Activated T-cell treated with anti-CD3 and anti-CD28 coated beads, Interleukin-2, amount 50 U/mL, for 72 hours (primary cell): ENCODE measurements at regions not wholly inside any gene's neighbourhood (a gene's known extent, or its start where the extent isn't known, plus 50 kb on each side); places are given as distances from the start of the nearest gene placed in this dataset.

Source experiments
- ATAC-seq, 2 donors: fragments of 150-1000 bp; cut with Tn5 transposase; replicated peaks in 1 of 2; 2 replicates each; pipeline ENCODE4 v1.10.0; 2021; ENCODE audit warnings: moderate library complexity in 2 of 2, mild to moderate bottlenecking in 1 of 2
- DNase-seq, 2 donors: peaks; one replicate each; pipeline ENCODE4 v3.0.0; 2021 to 2022; ENCODE audit warnings: mixed read lengths in 1 of 2
- H3K27ac Mint-ChIP-seq: one replicate; pipeline ENCODE4 v1.8.0; 2022; ENCODE audit warnings: mild to moderate bottlenecking, moderate library complexity, mixed read lengths
- H3K27me3 Mint-ChIP-seq: one replicate; pipeline ENCODE4 v1.8.0; 2022; ENCODE audit warnings: low read depth, mixed read lengths
- H3K36me3 Mint-ChIP-seq, 2 donors: one replicate each; pipeline ENCODE4 v1.8.0; 2022; ENCODE audit warnings: mixed read lengths in 2 of 2, mild to moderate bottlenecking in 1 of 2; ENCODE audit not compliant: insufficient read depth in 2 of 2
- H3K4me1 Mint-ChIP-seq: one replicate; pipeline ENCODE4 v1.8.0; 2022; ENCODE audit warnings: low read depth, mixed read lengths
- H3K4me3 Mint-ChIP-seq, 2 donors: one replicate each; pipeline ENCODE4 v1.8.0; 2022; ENCODE audit warnings: mild to moderate bottlenecking in 2 of 2, mixed read lengths in 2 of 2, moderate library complexity in 2 of 2
- H3K9me3 Mint-ChIP-seq, 2 donors: one replicate each; pipeline ENCODE4 v1.8.0; 2022; ENCODE audit warnings: mixed read lengths in 2 of 2

DNA sequence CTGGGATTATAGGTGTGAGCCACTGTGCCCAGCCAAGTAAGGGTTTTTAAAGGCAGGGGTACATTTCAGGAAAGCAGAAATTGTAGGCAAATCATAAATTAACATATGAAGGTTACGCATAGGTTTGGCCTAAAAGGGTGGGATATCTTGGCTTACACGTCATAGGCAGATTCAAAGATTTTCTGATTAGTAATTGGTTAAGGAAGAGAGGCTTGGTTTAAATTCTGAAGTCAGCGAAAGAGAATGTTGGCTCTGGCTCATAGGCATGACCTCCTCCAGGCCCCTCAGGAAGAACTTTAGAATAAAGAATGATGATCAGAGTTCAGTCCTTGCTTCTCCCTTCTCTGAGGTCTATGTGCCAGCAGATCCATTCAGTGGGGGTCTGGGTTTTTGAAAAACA lies 124.8 kb upstream of the RBBP6 start:
- no peak for DNase-seq
- no peak overlapping the region for H3K27ac Mint-ChIP-seq
- no peak for ATAC-seq
- H3K4me3 Mint-ChIP-seq: no peak overlapping the region
- no peaks in the 10 kb centered on the region for H3K36me3 Mint-ChIP-seq
- peaks cover 14% of the 10 kb centered on the region for H3K27me3 Mint-ChIP-seq
- H3K9me3 Mint-ChIP-seq: no peaks in the 10 kb centered on the region
- no peaks in the 10 kb centered on the region for H3K4me1 Mint-ChIP-seq

DNA sequence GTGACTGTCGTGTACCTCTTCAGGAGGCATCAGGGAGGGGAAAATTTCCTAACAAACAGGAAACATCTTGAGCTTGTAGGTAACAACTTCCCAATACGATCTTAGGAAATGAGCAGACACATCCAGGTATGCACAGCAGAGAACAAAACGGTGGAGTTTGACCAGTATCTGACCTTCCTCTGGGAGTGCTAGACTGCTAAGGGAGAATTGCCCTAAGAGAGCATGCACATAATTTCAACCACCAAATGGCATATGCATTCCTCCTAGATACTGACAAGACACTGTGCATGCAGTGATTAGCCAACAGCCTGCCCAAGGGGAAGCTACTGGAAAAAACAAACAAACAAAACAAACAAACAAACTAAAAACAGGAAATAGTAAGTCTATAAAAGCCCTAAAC lies 120.6 kb upstream of the RBBP6 start:
- Mint-ChIP-seq H3K4me1 (no peaks in the 10 kb centered on the region), H3K36me3 (no peaks in the 10 kb centered on the region), H3K27ac (no peak overlapping the region), H3K4me3 (no peak overlapping the region), H3K9me3 (no peaks in the 10 kb centered on the region), H3K27me3 (peaks cover 14% of the 10 kb centered on the region)
- ATAC-seq (no peak), DNase-seq (no peak)

DNA sequence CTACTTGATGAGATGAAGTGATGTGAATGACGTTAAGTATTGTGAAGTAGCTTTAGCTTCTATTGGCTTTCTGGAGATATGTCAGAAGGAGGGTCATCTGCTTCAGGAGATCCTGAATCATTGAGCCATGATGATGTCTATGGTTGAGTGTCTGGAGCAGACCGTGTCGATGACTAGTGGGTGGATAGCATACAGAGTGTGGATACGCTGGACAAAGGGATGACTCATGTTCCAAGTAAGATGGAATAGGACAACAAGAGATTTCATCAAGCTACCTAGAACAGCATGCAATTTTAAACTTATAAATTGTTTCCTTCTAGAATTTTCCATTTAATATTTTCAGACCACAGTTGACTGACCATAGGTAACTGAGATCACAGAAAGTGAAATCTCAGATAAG lies 116.1 kb upstream of the RBBP6 start:
- Mint-ChIP-seq H3K9me3 (no peaks in the 10 kb centered on the region), H3K27ac (no peak overlapping the region), H3K36me3 (no peaks in the 10 kb centered on the region), H3K27me3 (peaks cover 22% of the 10 kb centered on the region), H3K4me1 (no peaks in the 10 kb centered on the region), H3K4me3 (no peak overlapping the region)
- no peak for DNase-seq
- no peak for ATAC-seq

DNA sequence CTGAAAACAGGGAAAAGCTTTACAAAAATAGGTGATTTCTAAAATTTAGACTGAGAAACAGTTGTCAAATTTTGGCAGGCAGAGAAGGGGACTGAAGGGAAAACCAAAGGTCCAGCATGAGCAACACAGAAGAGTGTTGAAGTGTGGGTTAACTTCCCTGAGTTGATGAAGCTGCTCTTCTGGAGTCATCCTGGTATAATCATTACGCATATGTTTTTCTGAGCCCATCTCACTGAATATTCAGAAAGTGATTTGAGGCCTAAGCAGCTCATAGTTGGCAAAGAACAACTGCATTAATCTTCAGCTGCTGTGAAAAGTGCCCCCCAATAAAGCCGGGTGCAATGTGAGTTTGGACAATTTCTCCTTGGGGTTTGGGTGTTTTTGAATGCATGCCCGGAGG lies 115.0 kb upstream of the RBBP6 start:
- DNase-seq: no peak
- Mint-ChIP-seq H3K27ac (no peak overlapping the region), H3K36me3 (no peaks in the 10 kb centered on the region), H3K27me3 (peaks cover 11% of the 10 kb centered on the region), H3K9me3 (no peaks in the 10 kb centered on the region), H3K4me1 (no peaks in the 10 kb centered on the region), H3K4me3 (no peak overlapping the region)
- ATAC-seq: no peak

DNA sequence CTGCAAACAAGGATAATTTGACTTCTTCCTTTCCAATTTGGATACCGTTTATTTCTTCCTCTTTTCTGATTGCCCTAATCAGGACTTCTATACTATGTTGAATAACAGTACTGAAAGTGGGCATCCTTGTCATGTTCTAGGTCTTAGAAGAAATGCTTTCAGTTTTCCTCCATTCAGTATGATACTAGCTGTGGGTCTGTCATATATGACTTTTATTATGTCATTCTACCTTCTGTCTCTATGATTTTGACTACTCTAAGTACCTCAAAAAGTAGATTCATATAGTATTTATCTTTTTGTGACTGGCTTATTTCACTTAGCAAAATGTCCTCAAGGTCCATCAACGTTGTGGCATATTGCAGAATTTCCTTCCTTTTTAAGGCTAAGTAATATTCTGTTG lies 111.5 kb upstream of the RBBP6 start:
- Mint-ChIP-seq H3K36me3 (no peaks in the 10 kb centered on the region), H3K27ac (peak overlapping the region; percentile 41), H3K4me3 (no peak overlapping the region), H3K4me1 (no peaks in the 10 kb centered on the region), H3K9me3 (no peaks in the 10 kb centered on the region), H3K27me3 (peaks cover 19% of the 10 kb centered on the region)
- DNase-seq: no peak
- ATAC-seq: peak; percentile 47 to 89

DNA sequence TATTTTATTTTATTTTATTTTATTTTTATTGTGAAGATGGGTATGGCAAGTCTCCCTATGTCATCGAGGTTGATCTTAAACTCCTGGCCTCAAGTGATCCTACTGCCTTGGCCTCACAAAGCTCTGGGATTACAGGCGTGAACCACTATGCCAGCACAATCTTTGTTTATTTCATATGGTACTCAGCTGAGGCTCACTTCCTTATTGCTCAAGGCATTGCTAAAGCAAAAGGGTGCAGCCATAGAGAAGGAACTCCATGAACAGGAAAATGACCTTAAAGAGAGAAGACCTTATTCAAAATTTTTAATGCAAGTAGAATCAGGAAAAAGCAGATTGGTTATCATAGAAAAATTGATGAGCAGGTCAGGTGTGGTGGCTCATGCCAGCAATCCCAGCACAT lies 110.6 kb upstream of the RBBP6 start:
- ATAC-seq (no peak), DNase-seq (no peak)
- peaks cover 28% of the 10 kb centered on the region for H3K27me3 Mint-ChIP-seq
- H3K4me1 Mint-ChIP-seq: no peaks in the 10 kb centered on the region
- H3K4me3 Mint-ChIP-seq: no peak overlapping the region
- no peaks in the 10 kb centered on the region for H3K9me3 Mint-ChIP-seq
- no peak overlapping the region for H3K27ac Mint-ChIP-seq
- H3K36me3 Mint-ChIP-seq: no peaks in the 10 kb centered on the region

DNA sequence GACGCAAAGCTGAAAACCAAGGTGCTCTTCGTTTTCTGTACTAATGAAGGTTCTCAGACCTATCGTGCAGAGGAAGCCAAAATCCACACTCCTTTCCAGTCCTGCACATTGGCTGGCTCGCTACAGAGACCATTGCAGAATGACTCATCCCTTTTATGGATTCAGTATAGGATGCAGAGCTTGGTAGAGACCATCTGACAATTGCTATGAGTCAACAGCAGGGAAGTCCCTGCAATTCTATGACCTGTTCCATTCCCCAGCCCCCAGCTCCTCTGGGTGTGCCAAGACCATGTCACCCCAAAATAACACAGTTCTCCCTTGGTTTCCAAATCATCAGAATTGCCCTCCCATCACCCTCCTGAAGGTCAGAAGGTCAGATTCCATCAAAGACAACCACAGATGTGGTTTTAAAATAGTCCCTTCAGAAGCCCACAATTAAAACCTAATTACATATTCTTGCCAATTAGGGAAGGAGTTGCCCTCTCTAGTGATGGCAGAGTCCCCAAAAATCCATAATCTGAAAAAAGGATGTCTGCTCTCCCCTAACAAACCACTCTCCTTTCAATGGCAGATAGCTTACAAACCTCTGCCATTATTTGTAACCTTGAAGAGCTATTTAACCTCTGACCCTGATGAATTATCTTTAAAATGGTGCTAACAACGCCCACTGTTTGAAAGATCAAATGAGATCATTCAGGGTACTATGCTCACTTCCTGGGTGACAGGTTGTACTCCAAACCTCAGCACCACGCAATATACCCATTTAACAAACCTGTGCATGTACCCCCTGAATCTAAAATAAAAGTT lies 108.2 kb upstream of the RBBP6 start:
- Mint-ChIP-seq H3K9me3 (no peaks in the 10 kb centered on the region), H3K4me3 (no peak overlapping the region), H3K36me3 (no peaks in the 10 kb centered on the region), H3K27ac (no peak overlapping the region), H3K4me1 (no peaks in the 10 kb centered on the region), H3K27me3 (peaks cover 29% of the 10 kb centered on the region)
- peak in 1 of 2 donors; percentile 1 for DNase-seq
- peak in 1 of 2 donors; percentile 41 for ATAC-seq

DNA sequence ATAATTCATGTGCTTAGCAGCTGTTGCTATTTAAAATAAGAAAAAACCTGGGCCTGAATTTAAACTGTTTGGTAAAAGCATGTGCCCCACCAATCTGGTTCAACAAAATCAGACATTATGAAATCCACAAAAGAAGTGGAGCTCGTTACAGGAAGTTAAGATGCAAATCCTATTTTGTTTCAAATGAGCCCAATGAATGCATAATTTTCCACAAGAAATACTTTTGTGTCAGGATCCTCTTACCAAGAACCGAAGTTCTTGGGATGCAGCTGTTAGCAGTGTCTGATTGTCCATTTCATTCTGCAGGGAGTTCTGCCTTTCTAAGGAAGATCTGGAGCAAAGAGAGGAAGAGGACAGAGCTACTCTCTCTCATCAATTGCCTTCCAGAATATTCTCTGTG lies 105.7 kb upstream of the RBBP6 start:
- DNase-seq (no peak), ATAC-seq (no peak)
- H3K4me3 Mint-ChIP-seq: no peak overlapping the region
- no peaks in the 10 kb centered on the region for H3K36me3 Mint-ChIP-seq
- peaks cover 19% of the 10 kb centered on the region for H3K27me3 Mint-ChIP-seq
- no peaks in the 10 kb centered on the region for H3K4me1 Mint-ChIP-seq
- H3K9me3 Mint-ChIP-seq: no peaks in the 10 kb centered on the region
- no peak overlapping the region for H3K27ac Mint-ChIP-seq

DNA sequence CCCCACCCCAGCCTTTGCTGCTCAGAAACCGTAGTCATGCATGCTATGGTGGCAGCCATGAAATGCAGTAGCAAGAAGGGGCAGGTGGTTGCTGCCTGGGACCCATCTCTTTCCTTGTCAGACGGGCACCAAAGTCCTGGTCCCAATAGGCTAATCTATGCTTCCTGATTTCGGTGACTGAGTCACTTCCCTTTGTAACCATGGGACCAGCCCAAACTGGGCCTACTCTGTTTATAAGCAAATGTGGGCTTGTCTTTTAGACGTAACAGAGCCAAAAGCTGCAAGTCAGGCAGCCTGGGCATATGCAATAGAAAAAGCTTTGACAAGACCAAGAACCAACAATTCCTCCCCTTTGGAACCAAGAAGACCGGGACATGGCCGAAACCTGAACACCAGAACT lies 99.1 kb upstream of the RBBP6 start:
- DNase-seq (no peak), ATAC-seq (no peak)
- H3K27ac Mint-ChIP-seq: no peak overlapping the region
- H3K9me3 Mint-ChIP-seq: no peaks in the 10 kb centered on the region
- no peaks in the 10 kb centered on the region for H3K4me1 Mint-ChIP-seq
- H3K27me3 Mint-ChIP-seq: no peaks in the 10 kb centered on the region
- H3K4me3 Mint-ChIP-seq: no peak overlapping the region
- no peaks in the 10 kb centered on the region for H3K36me3 Mint-ChIP-seq

DNA sequence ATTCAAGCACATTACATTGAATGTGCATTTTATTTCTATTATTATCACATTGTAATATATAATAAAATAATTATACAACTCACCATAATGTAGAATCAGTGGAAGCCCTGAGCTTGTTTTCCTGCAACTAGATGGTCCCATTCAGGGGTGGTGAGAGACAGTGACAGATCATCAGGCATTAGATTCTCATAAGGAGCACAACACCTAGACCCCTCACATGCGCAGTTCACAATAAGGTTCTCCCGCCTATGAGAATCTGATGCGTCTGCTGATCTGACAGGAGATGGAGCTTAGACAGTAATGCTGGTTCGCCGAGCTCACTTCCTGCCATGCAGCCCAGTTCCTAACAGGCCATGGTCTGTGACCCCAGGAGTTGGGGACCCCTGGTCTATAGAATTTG lies 96.7 kb upstream of the RBBP6 start:
- DNase-seq: no peak
- no peak for ATAC-seq
- Mint-ChIP-seq H3K4me3 (no peak overlapping the region), H3K27me3 (no peaks in the 10 kb centered on the region), H3K9me3 (no peaks in the 10 kb centered on the region), H3K36me3 (no peaks in the 10 kb centered on the region), H3K27ac (no peak overlapping the region), H3K4me1 (no peaks in the 10 kb centered on the region)

DNA sequence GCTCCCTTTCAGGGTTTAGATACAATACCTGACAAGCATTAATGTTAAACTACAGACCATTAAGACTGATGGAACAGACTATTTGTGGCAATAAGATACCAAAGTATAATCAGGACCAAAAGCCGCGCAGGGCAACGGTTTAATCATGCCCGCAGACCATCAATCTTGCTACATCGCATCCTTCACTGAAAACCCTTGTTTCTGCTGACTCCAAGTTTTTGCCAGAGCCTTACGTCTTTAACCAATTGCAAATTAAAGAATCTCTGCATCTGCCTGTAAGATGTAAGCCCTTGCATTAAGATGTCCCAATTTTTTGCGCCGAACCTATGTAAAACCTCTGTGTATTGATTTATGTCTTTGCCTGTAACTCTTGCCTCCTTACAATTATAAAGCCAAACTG lies 94.2 kb upstream of the RBBP6 start:
- Mint-ChIP-seq H3K4me3 (no peak overlapping the region), H3K36me3 (no peaks in the 10 kb centered on the region), H3K27me3 (no peaks in the 10 kb centered on the region), H3K9me3 (no peaks in the 10 kb centered on the region), H3K4me1 (no peaks in the 10 kb centered on the region), H3K27ac (no peak overlapping the region)
- ATAC-seq (no peak), DNase-seq (no peak)

DNA sequence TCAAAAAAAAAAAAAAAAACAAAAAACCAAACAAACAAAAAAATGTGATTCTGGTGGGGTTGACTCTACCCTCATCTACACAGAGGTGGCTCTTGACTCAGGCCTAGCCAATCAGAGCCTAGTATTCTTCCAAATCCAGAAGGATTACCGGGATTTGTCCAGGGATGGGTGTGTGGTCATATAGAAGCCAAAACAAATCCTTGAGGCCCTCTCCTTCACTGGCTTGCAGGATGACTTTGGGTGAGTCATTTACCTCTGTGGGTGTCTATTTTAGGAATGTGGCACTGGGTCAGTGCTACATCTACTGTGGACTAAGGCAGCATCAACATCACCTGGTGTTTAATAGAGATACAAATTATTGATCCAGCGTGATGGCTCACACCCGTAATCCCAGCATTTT lies 93.2 kb upstream of the RBBP6 start:
- H3K27ac Mint-ChIP-seq: no peak overlapping the region
- H3K9me3 Mint-ChIP-seq: no peaks in the 10 kb centered on the region
- H3K27me3 Mint-ChIP-seq: no peaks in the 10 kb centered on the region
- no peak for ATAC-seq
- H3K36me3 Mint-ChIP-seq: no peaks in the 10 kb centered on the region
- H3K4me3 Mint-ChIP-seq: no peak overlapping the region
- DNase-seq: no peak
- H3K4me1 Mint-ChIP-seq: no peaks in the 10 kb centered on the region

DNA sequence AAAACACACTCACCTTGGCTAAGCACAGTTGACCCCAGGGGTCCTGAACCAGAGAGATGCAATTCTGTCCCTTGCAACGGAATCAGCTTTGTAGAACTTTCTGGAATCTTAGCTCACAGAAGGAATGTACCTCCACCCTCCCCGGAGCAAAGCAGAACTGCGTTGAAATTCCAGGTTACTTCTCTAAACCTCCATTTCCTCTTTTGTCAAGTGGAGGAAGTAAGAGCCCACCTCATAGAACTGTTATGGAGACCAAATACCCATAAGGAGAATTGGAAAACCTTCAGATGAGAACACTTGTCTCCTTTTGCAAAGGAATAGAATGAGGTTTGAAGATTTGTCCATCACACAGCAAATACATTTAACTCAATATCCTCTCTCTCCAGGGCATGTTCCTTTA lies 86.6 kb upstream of the RBBP6 start:
- no peak overlapping the region for H3K4me3 Mint-ChIP-seq
- no peaks in the 10 kb centered on the region for H3K4me1 Mint-ChIP-seq
- no peak overlapping the region for H3K27ac Mint-ChIP-seq
- DNase-seq: no peak
- no peaks in the 10 kb centered on the region for H3K9me3 Mint-ChIP-seq
- peaks cover 22% of the 10 kb centered on the region for H3K27me3 Mint-ChIP-seq
- no peaks in the 10 kb centered on the region for H3K36me3 Mint-ChIP-seq
- no peak for ATAC-seq

DNA sequence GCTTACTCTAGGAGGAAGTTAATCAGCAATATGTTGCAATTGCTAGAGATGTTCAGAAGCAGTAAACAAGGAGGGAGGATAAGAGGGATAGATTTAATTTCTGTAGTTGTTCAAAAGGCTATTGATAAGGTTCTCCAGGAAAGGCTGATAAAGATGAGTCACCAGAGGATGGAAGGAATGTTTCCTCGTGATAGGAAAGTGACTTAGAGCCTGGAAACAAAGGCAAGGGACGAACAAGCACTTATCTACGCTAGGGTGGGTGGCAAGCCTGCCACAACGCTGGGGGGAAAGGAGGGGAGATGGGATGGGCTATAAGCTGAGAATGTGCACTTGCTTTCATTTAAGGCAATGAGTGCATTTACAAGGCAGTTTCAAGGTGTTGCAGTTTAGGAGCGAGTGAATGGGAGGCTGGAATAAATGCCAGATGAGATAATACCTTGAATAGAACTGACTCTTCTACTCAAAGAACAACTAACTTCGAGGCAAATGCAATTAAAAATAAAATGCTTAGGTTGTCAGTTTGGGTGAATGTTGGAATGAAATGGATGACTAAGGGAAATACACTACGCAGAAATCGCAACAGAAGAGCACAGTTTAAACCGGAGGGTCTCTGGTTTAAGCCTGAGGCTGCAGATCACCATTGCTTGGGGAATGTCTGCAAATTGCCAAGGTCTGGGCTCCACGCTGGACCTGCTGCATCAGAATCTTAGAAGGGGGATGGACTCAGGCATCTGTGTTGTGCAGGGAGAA lies 76.0 kb upstream of the RBBP6 start:
- H3K4me3 Mint-ChIP-seq: no peak overlapping the region
- H3K36me3 Mint-ChIP-seq: no peaks in the 10 kb centered on the region
- H3K27me3 Mint-ChIP-seq: peaks cover 24% of the 10 kb centered on the region
- DNase-seq (no peak), ATAC-seq (no peak)
- H3K27ac Mint-ChIP-seq: no peak overlapping the region
- H3K9me3 Mint-ChIP-seq: peaks cover 0 to 5% of the 10 kb centered on the region in 2 donors
- H3K4me1 Mint-ChIP-seq: no peaks in the 10 kb centered on the region
